ENCODE measurements at regions not wholly inside any gene's neighbourhood (a gene's known extent, or its start where the extent isn't known, plus 50 kb on each side); places are given as distances from the start of the nearest gene placed in this dataset.
"Not testable (repeated sequence)": the region's sequence is repeated elsewhere in the genome, so short reads cannot be mapped to it uniquely, and the experiment has no call there.

- Mint-ChIP-seq H3K27me3 (peaks cover 12% of the 10 kb centered on the region), H3K27ac (no peak overlapping the region), H3K9me3 (no peaks in the 10 kb centered on the region), H3K4me3 (no peak overlapping the region), H3K4me1 (ENCODE audit: low read depth) (no peaks in the 10 kb centered on the region), H3K36me3 (ENCODE audit: low read depth) (no peaks in the 10 kb centered on the region)
- DNase-seq, result no peak
- CTCF ChIA-PET, result no interaction called here
- TF ChIP-seq, protein P1, sequence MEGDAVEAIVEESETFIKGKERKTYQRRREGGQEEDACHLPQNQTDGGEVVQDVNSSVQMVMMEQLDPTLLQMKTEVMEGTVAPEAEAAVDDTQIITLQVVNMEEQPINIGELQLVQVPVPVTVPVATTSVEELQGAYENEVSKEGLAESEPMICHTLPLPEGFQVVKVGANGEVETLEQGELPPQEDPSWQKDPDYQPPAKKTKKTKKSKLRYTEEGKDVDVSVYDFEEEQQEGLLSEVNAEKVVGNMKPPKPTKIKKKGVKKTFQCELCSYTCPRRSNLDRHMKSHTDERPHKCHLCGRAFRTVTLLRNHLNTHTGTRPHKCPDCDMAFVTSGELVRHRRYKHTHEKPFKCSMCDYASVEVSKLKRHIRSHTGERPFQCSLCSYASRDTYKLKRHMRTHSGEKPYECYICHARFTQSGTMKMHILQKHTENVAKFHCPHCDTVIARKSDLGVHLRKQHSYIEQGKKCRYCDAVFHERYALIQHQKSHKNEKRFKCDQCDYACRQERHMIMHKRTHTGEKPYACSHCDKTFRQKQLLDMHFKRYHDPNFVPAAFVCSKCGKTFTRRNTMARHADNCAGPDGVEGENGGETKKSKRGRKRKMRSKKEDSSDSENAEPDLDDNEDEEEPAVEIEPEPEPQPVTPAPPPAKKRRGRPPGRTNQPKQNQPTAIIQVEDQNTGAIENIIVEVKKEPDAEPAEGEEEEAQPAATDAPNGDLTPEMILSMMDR (IDR thresholded peaks at IDR 0.05), result no peak
- POLR2A ChIA-PET, result no interaction called here
- intact Hi-C loops (cut with micrococcal nuclease), result no loop called here
- no peak for ATAC-seq
Measured at GRCh38 chr1:218518216-218518740, 173.1 kb downstream of the TGFB2 start.

DNA sequence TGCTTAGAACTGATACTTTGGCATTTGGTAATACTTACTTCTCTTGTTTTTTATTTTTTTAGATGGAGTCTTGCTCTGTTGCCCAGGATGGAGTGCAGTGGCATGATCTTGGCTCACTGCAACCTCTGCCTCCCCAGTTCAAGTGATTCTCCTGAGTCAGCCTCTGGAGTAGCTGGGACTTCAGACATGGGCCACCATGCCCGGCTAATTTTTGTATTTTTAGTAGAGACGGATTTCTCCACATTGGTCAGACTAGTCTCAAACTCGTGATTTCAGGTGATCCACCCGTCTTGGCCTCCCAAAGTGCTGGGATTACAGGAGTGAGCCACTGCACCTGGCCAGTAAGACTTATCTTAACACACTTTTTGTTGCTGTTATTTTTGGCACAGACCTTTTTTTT, 175.5 kb downstream of the TGFB2 start:
- not testable (repeated sequence) for H3K27me3 Mint-ChIP-seq

GRCh38 chr1:218521414-218522169, 176.5 kb downstream of the TGFB2 start:
- TF ChIP-seq, protein P1 (IDR thresholded peaks at IDR 0.05), result peak; percentile 83
- ChIA-PET POLR2A (no interaction called here), CTCF (interaction anchor here (0.6 to 1.0 kb wide), 4 partner anchors 22 to 192 kb away, joined by 3 to 9 read pairs (median 3); no protein-coding TSS in a partner anchor)
- Mint-ChIP-seq H3K36me3 (ENCODE audit: low read depth) (no peaks in the 10 kb centered on the region), H3K9me3 (no peaks in the 10 kb centered on the region), H3K27ac (no peak overlapping the region), H3K4me3 (no peak overlapping the region), H3K4me1 (ENCODE audit: low read depth) (no peaks in the 10 kb centered on the region), H3K27me3 (peaks cover 9% of the 10 kb centered on the region)
- intact Hi-C loops (cut with micrococcal nuclease), result loop anchor here (1.0 kb wide), 1 partner anchor 182 kb away; no protein-coding TSS in a partner anchor
- no peak for ATAC-seq
- DNase-seq, result peak; percentile 67

More for the DNA sequence above, 175.5 kb downstream of the TGFB2 start:
- CTCF ChIA-PET, result interaction anchor here (0.6 to 1.2 kb wide), 5 partner anchors 19 to 195 kb away, joined by 3 to 9 read pairs (median 3); no protein-coding TSS in a partner anchor
- H3K4me3 Mint-ChIP-seq; H3K36me3 Mint-ChIP-seq (ENCODE audit: low read depth); H3K9me3 Mint-ChIP-seq; DNase-seq; H3K4me1 Mint-ChIP-seq (ENCODE audit: low read depth); ATAC-seq; POLR2A ChIA-PET; H3K27ac Mint-ChIP-seq: not testable (repeated sequence)
- intact Hi-C loops (cut with micrococcal nuclease), result loop anchor here (1.0 kb wide), 1 partner anchor 181 kb away; no protein-coding TSS in a partner anchor

GRCh38 chr1:218524526-218524925, 179.4 kb downstream of the TGFB2 start:
- H3K4me3 Mint-ChIP-seq, result no peak overlapping the region
- TF ChIP-seq, protein P1 (IDR thresholded peaks at IDR 0.05), result no peak
- ATAC-seq (no peak), DNase-seq (no peak)
- no peaks in the 10 kb centered on the region for H3K4me1 Mint-ChIP-seq (ENCODE audit: low read depth)
- H3K27ac Mint-ChIP-seq, result no peak overlapping the region
- ChIA-PET POLR2A (no interaction called here), CTCF (interaction anchor here (1.4 to 2.2 kb wide), 2 partner anchors 186 to 194 kb away, joined by 3 to 7 read pairs; no protein-coding TSS in a partner anchor)
- no peaks in the 10 kb centered on the region for H3K36me3 Mint-ChIP-seq (ENCODE audit: low read depth)
- H3K9me3 Mint-ChIP-seq, result no peaks in the 10 kb centered on the region
- peaks cover 7% of the 10 kb centered on the region for H3K27me3 Mint-ChIP-seq
- intact Hi-C loops (cut with micrococcal nuclease), result no loop called here

- CTCF ChIA-PET, result interaction anchor here (1.4 to 2.2 kb wide), 2 partner anchors 186 to 195 kb away, joined by 3 to 7 read pairs; no protein-coding TSS in a partner anchor
- Mint-ChIP-seq H3K9me3 (no peaks in the 10 kb centered on the region), H3K27me3 (peaks cover 7% of the 10 kb centered on the region), H3K27ac (no peak overlapping the region), H3K4me3 (no peak overlapping the region), H3K4me1 (ENCODE audit: low read depth) (no peaks in the 10 kb centered on the region), H3K36me3 (ENCODE audit: low read depth) (no peaks in the 10 kb centered on the region)
- ATAC-seq (no peak), DNase-seq (no peak)
- POLR2A ChIA-PET, result no interaction called here
- intact Hi-C loops (cut with micrococcal nuclease), result no loop called here
- TF ChIP-seq, protein P1 (IDR thresholded peaks at IDR 0.05), result no peak
Measured at GRCh38 chr1:218525031-218525430, 179.9 kb downstream of the TGFB2 start.

Measured in activated CD8-positive, alpha-beta T cell treated with anti-CD3 and anti-CD28 coated beads for 36 hours (primary cell).